Thyroid gland (tissue), 4 donors: ENCODE measurements at regions not wholly inside any gene's neighbourhood (a gene's known extent, or its start where the extent isn't known, plus 50 kb on each side); places are given as distances from the start of the nearest gene placed in this dataset.

Experiments used
- DNase-seq, 2 donors: peaks; one replicate each; pipeline ENCODE4 v3.0.0-alpha.2; 2019
- H3K27ac ChIP-seq, 3 donors: fragments of 200-600 bp; sonication (generic); 1 replicate in 2 of 3; 2 replicates in 1 of 3; pipeline ENCODE4 v1.5.1; 2016 to 2019; ENCODE audit warnings: mild to moderate bottlenecking in 1 of 3, moderate library complexity in 1 of 3
- H3K27me3 ChIP-seq: fragments of 200-600 bp; sonication (generic); one replicate; pipeline ENCODE4 v1.5.1; 2019
- H3K36me3 ChIP-seq, 2 donors: fragments of 200-600 bp; sonication (generic); one replicate each; pipeline ENCODE4 v1.5.1; 2016 to 2019
- H3K4me1 ChIP-seq, 2 donors: fragments of 200-600 bp; sonication (generic); one replicate each; pipeline ENCODE4 v1.5.1; 2017 to 2019
- H3K4me3 ChIP-seq, 3 donors: fragments of 200-600 bp; sonication (generic); replicated peaks in 1 of 3; 1 replicate in 2 of 3; 2 replicates in 1 of 3; pipeline ENCODE4 v1.5.1; 2016; ENCODE audit warnings: mild to moderate bottlenecking in 1 of 3
- H3K9me3 ChIP-seq: fragments of 200-600 bp; sonication (generic); one replicate; pipeline ENCODE4 v1.5.1; 2017
- POLR2A ChIP-seq, 2 donors: fragments of 450-650 bp; IDR thresholded peaks; one replicate each; pipeline ENCODE4 v1.6.1; 2017; ENCODE audit warnings: antibody characterized with exemption in 2 of 2, mild to moderate bottlenecking in 2 of 2, moderate library complexity in 1 of 2
- WGBS, 2 donors: methylation state at CpG; one replicate each; pipeline ENCODE4 v1.1.5; 2017; 5-methylcytosine and 5-hydroxymethylcytosine counted together
- intact Hi-C: fragments of 100-400 bp; cut with DNase I; formaldehyde crosslinking; loops from one replicate; pipeline ENCODE4 v1.15.1; 2023
- TF ChIP-seq, protein P1 (sequence below), 6 experiments: fragments of 200-600 bp in 3 of 6; fragments of 450-650 bp in 3 of 6; sonication (generic) in 3 of 6; IDR thresholded peaks; one replicate each; pipeline ENCODE4 v1.5.1; 2016 to 2019; ENCODE audit warnings: antibody characterized with exemption in 6 of 6, mild to moderate bottlenecking in 2 of 6, inconsistent platforms in 1 of 6, moderate library complexity in 1 of 6

DNA sequence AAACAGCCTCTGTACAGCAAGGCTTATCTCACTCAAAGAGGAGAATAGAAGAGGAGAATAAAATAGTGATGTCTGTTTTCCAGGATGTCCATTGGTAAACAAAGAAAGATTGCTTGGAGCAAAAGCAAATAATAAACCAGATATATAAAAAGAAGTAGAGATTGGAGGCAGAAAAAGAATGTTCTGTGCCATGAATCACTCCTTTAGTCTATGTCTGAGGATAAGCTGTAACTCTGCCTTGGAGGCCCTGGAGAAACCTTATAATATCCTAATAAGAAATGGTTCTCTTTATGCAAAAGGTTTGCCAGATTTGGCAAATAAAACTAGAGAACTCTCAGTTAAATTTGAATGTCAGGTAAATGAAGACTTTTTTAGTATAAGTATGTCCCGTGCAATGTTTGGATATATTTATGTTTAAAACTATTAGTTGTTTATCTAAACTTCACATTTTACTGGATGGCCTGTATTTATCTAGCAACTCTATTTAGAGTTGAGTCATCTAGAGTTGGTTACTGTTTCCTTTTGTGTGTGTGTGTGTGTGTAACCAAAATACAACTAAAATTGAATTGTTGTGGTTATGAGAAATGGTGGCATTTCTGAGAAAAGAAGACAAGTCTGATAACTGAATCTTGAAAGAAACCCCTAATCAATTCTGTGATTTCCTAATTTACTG, 510.3 kb upstream of the SETBP1 start:
- no peak for TF ChIP-seq POLR2A (IDR thresholded peaks at IDR 0.05)
- TF ChIP-seq, protein P1, sequence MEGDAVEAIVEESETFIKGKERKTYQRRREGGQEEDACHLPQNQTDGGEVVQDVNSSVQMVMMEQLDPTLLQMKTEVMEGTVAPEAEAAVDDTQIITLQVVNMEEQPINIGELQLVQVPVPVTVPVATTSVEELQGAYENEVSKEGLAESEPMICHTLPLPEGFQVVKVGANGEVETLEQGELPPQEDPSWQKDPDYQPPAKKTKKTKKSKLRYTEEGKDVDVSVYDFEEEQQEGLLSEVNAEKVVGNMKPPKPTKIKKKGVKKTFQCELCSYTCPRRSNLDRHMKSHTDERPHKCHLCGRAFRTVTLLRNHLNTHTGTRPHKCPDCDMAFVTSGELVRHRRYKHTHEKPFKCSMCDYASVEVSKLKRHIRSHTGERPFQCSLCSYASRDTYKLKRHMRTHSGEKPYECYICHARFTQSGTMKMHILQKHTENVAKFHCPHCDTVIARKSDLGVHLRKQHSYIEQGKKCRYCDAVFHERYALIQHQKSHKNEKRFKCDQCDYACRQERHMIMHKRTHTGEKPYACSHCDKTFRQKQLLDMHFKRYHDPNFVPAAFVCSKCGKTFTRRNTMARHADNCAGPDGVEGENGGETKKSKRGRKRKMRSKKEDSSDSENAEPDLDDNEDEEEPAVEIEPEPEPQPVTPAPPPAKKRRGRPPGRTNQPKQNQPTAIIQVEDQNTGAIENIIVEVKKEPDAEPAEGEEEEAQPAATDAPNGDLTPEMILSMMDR (IDR thresholded peaks at IDR 0.05), result no peak
- 92 to 93% methylated on average over 1 of the region's 1 CpG for WGBS, 2 donors

DNA sequence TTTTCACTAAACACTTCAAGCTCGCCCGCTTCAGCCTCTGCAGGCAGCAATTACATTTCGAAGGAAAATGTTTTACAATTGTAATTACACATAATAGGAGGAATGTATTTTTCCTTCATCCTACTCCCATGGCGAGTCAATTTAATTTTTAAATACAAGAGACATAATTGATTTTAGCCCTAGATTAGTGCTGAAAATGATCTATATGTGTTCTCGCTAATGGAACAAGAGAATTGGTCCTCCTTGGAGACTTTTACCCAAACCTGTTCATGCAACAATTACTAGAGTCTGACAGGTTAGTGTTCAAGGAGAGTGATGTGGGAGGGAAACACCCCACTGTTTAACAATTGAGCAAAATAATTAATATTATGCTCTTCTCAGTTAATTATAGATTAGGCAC, 509.4 kb upstream of the SETBP1 start:
- no peaks in the 10 kb centered on the region for H3K36me3 ChIP-seq
- intact Hi-C loops, result no loop called here
- 84 to 91% methylated on average over 5 of the region's 5 CpGs for WGBS, 2 donors

More for the DNA sequence above, 510.3 kb upstream of the SETBP1 start:
- H3K27me3 ChIP-seq, result no peaks in the 10 kb centered on the region
- DNase-seq, result no peak
- H3K27ac ChIP-seq, result no peak overlapping the region
- H3K4me1 ChIP-seq, result no peaks in the 10 kb centered on the region
- no peaks in the 10 kb centered on the region for H3K9me3 ChIP-seq
- intact Hi-C loops, result no loop called here
- H3K36me3 ChIP-seq, result no peaks in the 10 kb centered on the region
- no peak overlapping the region for H3K4me3 ChIP-seq

DNA sequence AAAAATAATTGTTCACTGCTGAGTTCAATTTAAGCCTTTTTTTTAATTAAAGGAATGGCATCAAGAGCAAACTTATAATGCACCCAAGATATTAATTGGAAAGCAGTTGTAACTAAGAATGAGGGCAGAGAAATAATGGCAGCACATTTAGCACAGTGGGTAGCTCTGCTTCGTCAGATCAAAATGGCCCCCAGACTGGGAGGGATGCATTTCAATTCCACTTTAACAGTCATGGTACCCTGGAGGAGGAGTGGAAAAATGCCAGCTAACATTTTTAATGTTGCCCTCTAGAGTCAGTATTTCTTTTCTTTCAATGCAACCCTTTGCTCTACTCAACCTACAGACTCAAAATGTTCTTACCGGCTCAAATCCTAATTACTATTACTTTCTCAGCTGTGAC, 504.8 kb upstream of the SETBP1 start:
- no peak for DNase-seq
- Histone ChIP-seq H3K4me3 (no peak overlapping the region), H3K4me1 (no peaks in the 10 kb centered on the region), H3K36me3 (no peaks in the 10 kb centered on the region), H3K27me3 (no peaks in the 10 kb centered on the region), H3K9me3 (no peaks in the 10 kb centered on the region), H3K27ac (no peak overlapping the region)
- no peak for TF ChIP-seq POLR2A (IDR thresholded peaks at IDR 0.05)
- TF ChIP-seq, protein P1 (IDR thresholded peaks at IDR 0.05), result no peak
- 94 to 97% methylated on average over 2 of the region's 2 CpGs for WGBS, 2 donors
- intact Hi-C loops, result no loop called here

More for the DNA sequence above, 509.4 kb upstream of the SETBP1 start:
- Histone ChIP-seq H3K4me3 (no peak overlapping the region), H3K27ac (no peak overlapping the region), H3K27me3 (no peaks in the 10 kb centered on the region), H3K9me3 (no peaks in the 10 kb centered on the region), H3K4me1 (no peaks in the 10 kb centered on the region)
- no peak for DNase-seq
- no peak for TF ChIP-seq POLR2A (IDR thresholded peaks at IDR 0.05)
- TF ChIP-seq, protein P1 (IDR thresholded peaks at IDR 0.05), result no peak

DNA sequence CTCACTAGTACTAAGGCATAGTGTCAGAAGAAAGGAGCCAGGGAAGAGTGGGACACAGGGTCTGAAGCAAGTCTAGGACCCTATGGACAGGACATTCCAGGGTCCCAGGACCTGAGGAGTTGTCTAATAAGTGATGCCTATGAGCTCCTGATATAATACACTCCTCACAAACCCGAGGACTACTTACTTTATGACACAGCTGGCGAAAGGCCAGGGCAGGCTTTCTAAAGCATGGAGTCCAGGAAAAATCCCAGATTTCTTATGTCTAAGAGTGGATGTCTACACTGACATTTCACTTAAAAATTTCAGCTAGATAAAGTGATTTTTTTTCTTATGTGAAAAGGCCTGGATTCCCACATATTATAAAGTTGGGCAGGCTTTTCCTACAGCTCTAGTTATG, 502.2 kb upstream of the SETBP1 start:
- no peak overlapping the region for H3K27ac ChIP-seq
- WGBS, 2 donors, result 60 to 70% methylated on average over 2 of the region's 2 CpGs
- DNase-seq, result no peak
- peaks cover 0 to 3% of the 10 kb centered on the region in 2 donors for H3K4me1 ChIP-seq
- TF ChIP-seq POLR2A (IDR thresholded peaks at IDR 0.05), result no peak
- TF ChIP-seq, protein P1 (IDR thresholded peaks at IDR 0.05), result no peak
- no peaks in the 10 kb centered on the region for H3K9me3 ChIP-seq
- H3K27me3 ChIP-seq, result no peaks in the 10 kb centered on the region
- H3K36me3 ChIP-seq, result no peaks in the 10 kb centered on the region
- intact Hi-C loops, result no loop called here
- no peak overlapping the region for H3K4me3 ChIP-seq

DNA sequence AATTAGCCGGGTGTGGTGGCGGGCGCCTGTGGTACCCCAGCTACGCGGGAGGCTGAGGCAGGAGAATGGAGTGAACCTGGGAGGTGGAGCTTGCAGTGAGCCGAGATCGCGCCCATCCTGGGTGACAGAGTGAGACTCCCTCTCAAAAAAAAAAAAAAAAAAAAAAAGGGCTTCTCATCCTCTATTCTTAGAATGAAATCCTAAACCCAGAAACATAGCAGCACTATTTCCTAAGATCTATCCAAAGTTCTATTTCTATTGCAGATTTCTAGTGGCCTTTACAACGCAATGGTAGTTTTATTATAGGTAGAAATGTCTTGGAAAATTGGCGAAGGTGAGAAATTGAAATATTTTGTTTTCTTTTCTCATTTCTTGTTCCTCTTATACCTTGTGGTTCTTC, 501.0 kb upstream of the SETBP1 start:
- no peak for DNase-seq
- H3K4me3 ChIP-seq, result no peak overlapping the region
- no peaks in the 10 kb centered on the region for H3K27me3 ChIP-seq
- peaks cover 0 to 3% of the 10 kb centered on the region in 2 donors for H3K4me1 ChIP-seq
- intact Hi-C loops, result no loop called here
- no peaks in the 10 kb centered on the region for H3K9me3 ChIP-seq
- no peak overlapping the region for H3K27ac ChIP-seq
- no peaks in the 10 kb centered on the region for H3K36me3 ChIP-seq
- 95 to 96% methylated on average over 10 of the region's 10 CpGs for WGBS, 2 donors
- no peak for TF ChIP-seq POLR2A (IDR thresholded peaks at IDR 0.05)
- TF ChIP-seq, protein P1 (IDR thresholded peaks at IDR 0.05), result no peak
